H1 (cell line): ENCODE measurements at regions not wholly inside any gene's neighbourhood (a gene's known extent, or its start where the extent isn't known, plus 50 kb on each side); places are given as distances from the start of the nearest gene placed in this dataset.

Source experiments
- CTCF ChIA-PET: fragments of 300-600 bp; sonication (Branson Sonifier 250); formaldehyde crosslinking; loops from one replicate; lab custom pipeline; 2021; ENCODE audit not compliant: partially characterized antibody; lab: Charles Lee
- POLR2A ChIA-PET: fragments of 300-600 bp; sonication (Branson Sonifier 250); formaldehyde crosslinking; loops from one replicate; lab custom pipeline; 2021; ENCODE audit warnings: inconsistent platforms; ENCODE audit not compliant: partially characterized antibody; lab: Charles Lee
- DNase-seq, 2 experiments: peaks; one replicate each; pipeline versions ENCODE4 v3.0.0 to v3.0.0-alpha.2; 2010 to 2022; ENCODE audit warnings: low spot score in 2 of 2, low read depth in 1 of 2, mixed read lengths in 1 of 2
- FAIRE-seq: peaks from 2 replicates; lab custom pipeline; 2011; peaks lifted over from hg19 to GRCh38; lab: Jason Lieb, UNC
- H2AFZ ChIP-seq: 2 replicates; pipeline ENCODE4 v1.8.1; 2012; ENCODE audit warnings: low read length, inconsistent platforms
- H2AK5ac ChIP-seq: 2 replicates; pipeline ENCODE4 v1.6.1; 2013; ENCODE audit warnings: low read depth, low read length
- H2BK120ac ChIP-seq: replicated peaks from 2 replicates; pipeline ENCODE3; 2013; ENCODE audit warnings: low read depth, low read length, inconsistent platforms
- H2BK12ac ChIP-seq: 2 replicates; pipeline ENCODE4 v1.6.1; 2013; ENCODE audit warnings: low read depth, low read length
- H2BK15ac ChIP-seq: 2 replicates; pipeline ENCODE4 v1.6.1; 2013; ENCODE audit warnings: low read length
- H2BK20ac ChIP-seq: 2 replicates; pipeline ENCODE4 v1.6.1; 2013; ENCODE audit warnings: low read length
- H2BK5ac ChIP-seq: 2 replicates; pipeline ENCODE4 v1.6.1; 2013; ENCODE audit warnings: low read depth, low read length
- H3K14ac ChIP-seq: 2 replicates; pipeline ENCODE4 v1.6.1; 2013; ENCODE audit warnings: inconsistent platforms; ENCODE audit not compliant: insufficient read length
- H3K18ac ChIP-seq: 2 replicates; pipeline ENCODE4 v1.6.1; 2013; ENCODE audit warnings: low read length; ENCODE audit errors: extremely low read depth
- H3K23ac ChIP-seq: 2 replicates; pipeline ENCODE4 v1.6.1; 2013; ENCODE audit warnings: inconsistent platforms; ENCODE audit not compliant: insufficient read length
- H3K23me2 ChIP-seq: 2 replicates; pipeline ENCODE4 v1.6.1; 2013; ENCODE audit warnings: low read depth, low read length
- H3K27ac ChIP-seq: 2 replicates; pipeline ENCODE4 v1.6.1; 2011; ENCODE audit warnings: low read depth, low read length, inconsistent platforms
- H3K27me3 ChIP-seq, 4 experiments: replicated peaks in 1 of 4; 1 replicate in 1 of 4; 2 replicates in 3 of 4; pipeline versions ENCODE4 v1.6.1 to v1.8.1; 2011 to 2013; ENCODE audit warnings: low read length in 3 of 4, mild to moderate bottlenecking in 3 of 4, inconsistent platforms in 2 of 4, mixed read lengths in 2 of 4, moderate library complexity in 1 of 4; ENCODE audit not compliant: control insufficient read depth in 3 of 4, insufficient read depth in 3 of 4; ENCODE audit errors: extremely low read depth in 1 of 4
- H3K36me3 ChIP-seq, 4 experiments: 2 replicates each; pipeline versions ENCODE4 v1.6.1 to v1.8.1; 2011 to 2013; ENCODE audit warnings: mild to moderate bottlenecking in 4 of 4, low read length in 3 of 4, moderate library complexity in 2 of 4, control low read depth in 1 of 4, inconsistent platforms in 1 of 4; ENCODE audit not compliant: insufficient read depth in 4 of 4, control insufficient read depth in 2 of 4
- H3K4ac ChIP-seq: replicated peaks from 2 replicates; pipeline ENCODE3; 2013; ENCODE audit warnings: low read length, low read depth, mixed read lengths, inconsistent platforms; ENCODE audit not compliant: insufficient read length
- H3K4me1 ChIP-seq, 4 experiments: replicated peaks in 1 of 4; 1 replicate in 1 of 4; 2 replicates in 3 of 4; pipeline versions ENCODE4 v1.6.1 to v1.8.1; 2011 to 2013; ENCODE audit warnings: low read length in 3 of 4, inconsistent platforms in 2 of 4, mixed read lengths in 1 of 4; ENCODE audit not compliant: insufficient read depth in 4 of 4, control insufficient read depth in 3 of 4
- H3K4me2 ChIP-seq, 2 experiments: 2 replicates each; pipeline versions ENCODE4 v1.6.1 to v1.8.1; 2011 to 2013; ENCODE audit warnings: low read depth in 2 of 2, low read length in 2 of 2, control low read depth in 1 of 2, inconsistent platforms in 1 of 2, mild to moderate bottlenecking in 1 of 2; ENCODE audit not compliant: insufficient read depth in 1 of 2
- H3K4me3 ChIP-seq, 4 experiments: fragments of 200-600, 300-600 bp in 1 of 4; sonication (generic), shearing (Covaris generic), sonication (Bioruptor Twin) in 1 of 4; 2 replicates each; pipeline versions ENCODE4 v1.5.1 to v1.8.1; 2011 to 2016; ENCODE audit warnings: low read length in 4 of 4, low read depth in 3 of 4, control low read depth in 2 of 4, inconsistent platforms in 2 of 4, mild to moderate bottlenecking in 2 of 4, mixed read lengths in 1 of 4, moderate library complexity in 1 of 4; ENCODE audit not compliant: insufficient read depth in 2 of 4; ENCODE audit errors: extremely low read depth in 1 of 4
- H3K56ac ChIP-seq: replicated peaks from 2 replicates; pipeline ENCODE3; 2013; ENCODE audit warnings: low read depth, mild to moderate bottlenecking, mixed read lengths, low read length, inconsistent platforms; ENCODE audit not compliant: insufficient read length
- H3K79me1 ChIP-seq: 2 replicates; pipeline ENCODE4 v1.6.1; 2013; ENCODE audit warnings: low read depth, low read length, control low read depth
- H3K79me2 ChIP-seq, 2 experiments: 2 replicates each; pipeline versions ENCODE4 v1.6.1 to v1.8.1; 2012 to 2013; ENCODE audit warnings: low read length in 2 of 2, mild to moderate bottlenecking in 2 of 2, inconsistent platforms in 1 of 2; ENCODE audit not compliant: insufficient read depth in 2 of 2, control insufficient read depth in 1 of 2
- H3K9ac ChIP-seq, 4 experiments: replicated peaks in 1 of 4; 1 replicate in 1 of 4; 2 replicates in 3 of 4; pipeline versions ENCODE4 v1.6.1 to v1.8.1; 2011 to 2013; ENCODE audit warnings: low read depth in 3 of 4, low read length in 3 of 4, control low read depth in 2 of 4, mild to moderate bottlenecking in 2 of 4, moderate library complexity in 2 of 4, inconsistent platforms in 1 of 4; ENCODE audit errors: extremely low read depth in 1 of 4
- H3K9me3 ChIP-seq, 2 experiments: 2 replicates each; pipeline versions ENCODE4 v1.6.1 to v1.8.1; 2012 to 2013; ENCODE audit warnings: mild to moderate bottlenecking in 2 of 2, moderate library complexity in 2 of 2, control low read depth in 1 of 2, inconsistent platforms in 1 of 2, low read depth in 1 of 2, low read length in 1 of 2, mixed read lengths in 1 of 2; ENCODE audit not compliant: insufficient read depth in 2 of 2
- H4K20me1 ChIP-seq, 2 experiments: replicated peaks in 1 of 2; 2 replicates each; pipeline versions ENCODE3 to v1.8.1; 2011 to 2013; ENCODE audit warnings: inconsistent platforms in 2 of 2, low read length in 2 of 2, mild to moderate bottlenecking in 1 of 2; ENCODE audit not compliant: insufficient read depth in 2 of 2, control insufficient read depth in 1 of 2
- H4K5ac ChIP-seq: 2 replicates; pipeline ENCODE4 v1.6.1; 2013; ENCODE audit warnings: low read length, low read depth, mixed read lengths, inconsistent platforms; ENCODE audit not compliant: insufficient read length
- H4K8ac ChIP-seq: 2 replicates; pipeline ENCODE4 v1.8.0; 2013; ENCODE audit warnings: mild to moderate bottlenecking, moderate library complexity, low read length, inconsistent platforms; ENCODE audit not compliant: insufficient read depth; ENCODE audit errors: extremely low read depth
- H4K91ac ChIP-seq: replicated peaks from 2 replicates; pipeline ENCODE3; 2013; ENCODE audit warnings: low read length, mixed read lengths, inconsistent platforms; ENCODE audit not compliant: insufficient read length
- CTBP2 ChIP-seq: IDR thresholded peaks from 2 replicates; pipeline ENCODE4 v1.7.0; 2011; ENCODE audit warnings: borderline replicate concordance, mild to moderate bottlenecking, moderate library complexity, mixed read lengths, low read length; ENCODE audit not compliant: insufficient read depth, insufficient read length
- NRF1 ChIP-seq: IDR thresholded peaks from 2 replicates; pipeline ENCODE4 v1.6.1; 2011; ENCODE audit warnings: mild to moderate bottlenecking, low read depth, low read length, improper control_type of control experiment
- POLR2A ChIP-seq, 2 experiments: IDR thresholded peaks; 1 replicate in 1 of 2; 2 replicates in 1 of 2; pipeline ENCODE4 v1.6.1; 2011; ENCODE audit warnings: low read depth in 2 of 2, low read length in 2 of 2, mild to moderate bottlenecking in 2 of 2; ENCODE audit errors: control extremely low read depth in 1 of 2
- SP1 ChIP-seq: IDR thresholded peaks from 2 replicates; pipeline ENCODE4 v1.6.1; 2011; ENCODE audit warnings: low read depth, low read length
- WGBS, 2 experiments: shearing (Covaris generic) in 1 of 2; methylation state at CpG; one replicate each; pipeline versions ENCODE4 v1.1.6 to v1.1.7; 2013 to 2015; ENCODE audit warnings: low lambda C conversion rate in 2 of 2, mixed read lengths in 2 of 2, inconsistent platforms in 1 of 2, low coverage in 1 of 2, missing lambda C conversion rate in 1 of 2; ENCODE audit not compliant: insufficient replicate concordance in 2 of 2, insufficient coverage in 1 of 2, insufficient read length in 1 of 2; ENCODE audit errors: extremely low coverage in 1 of 2, missing lambda C conversion rate in 1 of 2; 5-methylcytosine and 5-hydroxymethylcytosine counted together

- H2BK15ac ChIP-seq: no peak overlapping the region
- H3K36me3 ChIP-seq: no peaks in the 10 kb centered on the region
- H3K9me3 ChIP-seq: no peaks in the 10 kb centered on the region
- no peaks in the 10 kb centered on the region for H3K79me2 ChIP-seq
- no peak overlapping the region for H3K18ac ChIP-seq
- DNase-seq: no peak
- H2AFZ ChIP-seq: no peak overlapping the region
- no peak overlapping the region for H3K27ac ChIP-seq
- H2BK5ac ChIP-seq: no peak overlapping the region
- ChIA-PET CTCF (no interaction called here), POLR2A (no interaction called here)
- no peak overlapping the region for H3K4me3 ChIP-seq
- H3K27me3 ChIP-seq: no peaks in the 10 kb centered on the region
- no peak for TF ChIP-seq NRF1
- TF ChIP-seq POLR2A (IDR thresholded peaks at IDR 0.05; ENCODE audit: control extremely low read depth in 1 of 2, low read depth in 2 of 2, low read length in 2 of 2): no peak
- TF ChIP-seq SP1: no peak
- TF ChIP-seq CTBP2: no peak
- H4K8ac ChIP-seq: no peak overlapping the region
- no peak overlapping the region for H3K14ac ChIP-seq
- H3K9ac ChIP-seq: no peak overlapping the region
- H3K23me2 ChIP-seq: no peaks in the 10 kb centered on the region; the same call in 1 of the 2 replicates
- 88% methylated on average over 4 of the region's 4 CpGs; no CpG with 5 or more reads in 1 of the 2 experiments for WGBS, 2 experiments
- no peak overlapping the region for H4K5ac ChIP-seq
- H3K4me2 ChIP-seq: no peak overlapping the region
- no peaks in the 10 kb centered on the region for H3K4me1 ChIP-seq
- FAIRE-seq: no peak
- H4K20me1 ChIP-seq: no peaks in the 10 kb centered on the region
- H4K91ac ChIP-seq: no peak overlapping the region
- no peak overlapping the region for H2AK5ac ChIP-seq
- H3K23ac ChIP-seq: no peak overlapping the region
- no peak overlapping the region for H3K56ac ChIP-seq
- H3K79me1 ChIP-seq: no peaks in the 10 kb centered on the region
- no peak overlapping the region for H2BK12ac ChIP-seq
- no peak overlapping the region for H2BK20ac ChIP-seq
- H2BK120ac ChIP-seq: no peak overlapping the region
- no peak overlapping the region for H3K4ac ChIP-seq
These were observed 524.0 kb downstream of the TFAP2A start for GRCh38 chr6:9890893-9891292.
